ENCODE measurements at regions not wholly inside any gene's neighbourhood (a gene's known extent, or its start where the extent isn't known, plus 50 kb on each side); places are given as distances from the start of the nearest gene placed in this dataset.
"Not testable (repeated sequence)": the region's sequence is repeated elsewhere in the genome, so short reads cannot be mapped to it uniquely, and the experiment has no call there.

GRCh38 chr1:120465900-120466299 is 51.1 kb downstream of the NBPF8 start:
- peak; percentile 60 for DNase-seq (ENCODE audit: low read depth)

GRCh38 chr1:120477663-120478062 is 62.8 kb downstream of the NBPF8 start:
- DNase-seq (ENCODE audit: low read depth), result not testable (repeated sequence)

GRCh38 chr1:120478400-120478799 is 63.6 kb downstream of the NBPF8 start:
- not testable (repeated sequence) for DNase-seq (ENCODE audit: low read depth)

GRCh38 chr1:120487542-120487941 is 72.7 kb downstream of the NBPF8 start:
- not testable (repeated sequence) for DNase-seq (ENCODE audit: low read depth)

- not testable (repeated sequence) for DNase-seq (ENCODE audit: low read depth)
These were observed 74.4 kb downstream of the NBPF8 start for GRCh38 chr1:120489217-120489616.

- DNase-seq (ENCODE audit: low read depth), result not testable (repeated sequence)
These were observed 82.3 kb downstream of the NBPF8 start for GRCh38 chr1:120497145-120497544.

GRCh38 chr1:120503284-120503683 is 88.4 kb downstream of the NBPF8 start:
- DNase-seq (ENCODE audit: low read depth), result not testable (repeated sequence)

- DNase-seq (ENCODE audit: low read depth), result not testable (repeated sequence)
These were observed 91.5 kb downstream of the NBPF8 start for GRCh38 chr1:120506352-120506751.

GRCh38 chr1:120508351-120508750 is 93.5 kb downstream of the NBPF8 start:
- DNase-seq (ENCODE audit: low read depth), result not testable (repeated sequence)

GRCh38 chr1:120509258-120509657 is 94.4 kb downstream of the NBPF8 start:
- DNase-seq (ENCODE audit: low read depth), result not testable (repeated sequence)

- DNase-seq (ENCODE audit: low read depth), result not testable (repeated sequence)
These were observed 98.3 kb downstream of the NBPF8 start for GRCh38 chr1:120513099-120513498.

GRCh38 chr1:120513531-120513930 is 98.7 kb downstream of the NBPF8 start:
- DNase-seq (ENCODE audit: low read depth), result not testable (repeated sequence)

GRCh38 chr1:120519196-120519595 is 104.4 kb downstream of the NBPF8 start:
- DNase-seq (ENCODE audit: low read depth), result not testable (repeated sequence)

GRCh38 chr1:120524416-120524815 is 109.6 kb downstream of the NBPF8 start:
- not testable (repeated sequence) for DNase-seq (ENCODE audit: low read depth)

GRCh38 chr1:120525386-120525785 is 110.6 kb downstream of the NBPF8 start:
- DNase-seq (ENCODE audit: low read depth), result not testable (repeated sequence)

GRCh38 chr1:120529475-120530089 is 114.7 kb downstream of the NBPF8 start:
- not testable (repeated sequence) for DNase-seq (ENCODE audit: low read depth)

GRCh38 chr1:120531455-120531854 is 116.6 kb downstream of the NBPF8 start:
- not testable (repeated sequence) for DNase-seq (ENCODE audit: low read depth)

GRCh38 chr1:120534361-120535047 is 119.7 kb downstream of the NBPF8 start:
- peak; percentile 66 for DNase-seq (ENCODE audit: low read depth)

- peak; percentile 91 for DNase-seq (ENCODE audit: low read depth)
These were observed 120.2 kb downstream of the NBPF8 start for GRCh38 chr1:120535052-120535451.

- not testable (repeated sequence) for DNase-seq (ENCODE audit: low read depth)
These were observed 126.6 kb downstream of the NBPF8 start for GRCh38 chr1:120541394-120541793.

GRCh38 chr1:120542365-120542764 is 127.5 kb downstream of the NBPF8 start:
- DNase-seq (ENCODE audit: low read depth), result not testable (repeated sequence)

- not testable (repeated sequence) for DNase-seq (ENCODE audit: low read depth)
These were observed 128.1 kb downstream of the NBPF8 start for GRCh38 chr1:120542940-120543339.

GRCh38 chr1:120544434-120544833 is 129.6 kb downstream of the NBPF8 start:
- not testable (repeated sequence) for DNase-seq (ENCODE audit: low read depth)

Data from ELR (cell line).